SJSA1 (cell line): ENCODE measurements at regions not wholly inside any gene's neighbourhood (a gene's known extent, or its start where the extent isn't known, plus 50 kb on each side); places are given as distances from the start of the nearest gene placed in this dataset.
"Not testable (repeated sequence)": the region's sequence is repeated elsewhere in the genome, so short reads cannot be mapped to it uniquely, and the experiment has no call there.

ENCODE experiments used
- DNase-seq, 2 experiments: peaks; one replicate each; pipeline ENCODE4 v3.0.0-alpha.2; 2015 to 2020; ENCODE audit warnings: low spot score in 2 of 2, low read depth in 1 of 2
- H3K27ac ChIP-seq: fragments of 250-450 bp; sonication (Bioruptor Pico); 2 replicates; pipeline ENCODE4 v1.5.1; 2020; ENCODE audit warnings: mild to moderate bottlenecking, moderate library complexity
- H3K27me3 ChIP-seq: fragments of 250-450 bp; sonication (Bioruptor Pico); replicated peaks from 2 replicates; pipeline ENCODE4 v1.5.1; 2020; ENCODE audit warnings: mild to moderate bottlenecking, moderate library complexity
- H3K36me3 ChIP-seq: fragments of 250-450 bp; sonication (Bioruptor Pico); 2 replicates; pipeline ENCODE4 v1.5.1; 2020; ENCODE audit warnings: mild to moderate bottlenecking
- H3K4me1 ChIP-seq: fragments of 250-450 bp; sonication (Bioruptor Pico); replicated peaks from 2 replicates; pipeline ENCODE4 v1.6.1; 2021; ENCODE audit warnings: mild to moderate bottlenecking
- H3K4me3 ChIP-seq: fragments of 250-450 bp; sonication (Bioruptor Pico); 2 replicates; pipeline ENCODE4 v1.5.1; 2020; ENCODE audit warnings: mild to moderate bottlenecking
- H3K9me3 ChIP-seq: fragments of 250-450 bp; sonication (Bioruptor Pico); replicated peaks from 2 replicates; pipeline ENCODE4 v1.5.1; 2020; ENCODE audit warnings: mild to moderate bottlenecking

- Histone ChIP-seq H3K4me3 (no peak overlapping the region), H3K27ac (no peak overlapping the region), H3K9me3 (no peaks in the 10 kb centered on the region; the same call in 1 of the 2 replicates), H3K4me1 (no peaks in the 10 kb centered on the region), H3K27me3 (no peaks in the 10 kb centered on the region), H3K36me3 (no peaks in the 10 kb centered on the region)
- no peak for DNase-seq
Observed at GRCh38 chr12:83515306-83516026, 828.8 kb downstream of the TMTC2 start.

GRCh38 chr12:83514372-83514771 lies 827.7 kb downstream of the TMTC2 start:
- no peaks in the 10 kb centered on the region for H3K4me1 ChIP-seq
- no peak overlapping the region for H3K4me3 ChIP-seq
- no peaks in the 10 kb centered on the region for H3K9me3 ChIP-seq
- no peaks in the 10 kb centered on the region for H3K36me3 ChIP-seq
- H3K27me3 ChIP-seq: no peaks in the 10 kb centered on the region
- no peak overlapping the region for H3K27ac ChIP-seq
- no peak for DNase-seq

- no peaks in the 10 kb centered on the region for H3K4me1 ChIP-seq
- H3K27ac ChIP-seq: no peak overlapping the region
- H3K36me3 ChIP-seq: no peaks in the 10 kb centered on the region
- H3K4me3 ChIP-seq: no peak overlapping the region
- DNase-seq: peak; percentile 62 to 86
- no peaks in the 10 kb centered on the region; the same call in 1 of the 2 replicates for H3K9me3 ChIP-seq
- H3K27me3 ChIP-seq: peaks cover 14% of the 10 kb centered on the region
Observed at GRCh38 chr12:83506841-83507240, 820.1 kb downstream of the TMTC2 start.

- H3K36me3 ChIP-seq: no peaks in the 10 kb centered on the region
- DNase-seq: peak; percentile 61 to 79
- H3K27ac ChIP-seq: no peak overlapping the region
- H3K9me3 ChIP-seq: no peaks in the 10 kb centered on the region; the same call in 1 of the 2 replicates
- no peaks in the 10 kb centered on the region for H3K4me1 ChIP-seq
- H3K27me3 ChIP-seq: peaks cover 21% of the 10 kb centered on the region
- H3K4me3 ChIP-seq: no peak overlapping the region
Observed at GRCh38 chr12:83505586-83505985, 818.9 kb downstream of the TMTC2 start.

- peaks cover 20% of the 10 kb centered on the region for H3K27me3 ChIP-seq
- DNase-seq: peak; percentile 50 to 86
- not testable (repeated sequence) for H3K4me1 ChIP-seq, H3K9me3 ChIP-seq, H3K4me3 ChIP-seq, H3K36me3 ChIP-seq, H3K27ac ChIP-seq
Observed at GRCh38 chr12:83499894-83500293, 813.2 kb downstream of the TMTC2 start.

GRCh38 chr12:83477696-83478095 lies 791.0 kb downstream of the TMTC2 start:
- H3K27ac ChIP-seq: no peak overlapping the region
- no peaks in the 10 kb centered on the region for H3K4me1 ChIP-seq
- DNase-seq: peak in 1 of 2 experiments; percentile 71
- no peaks in the 10 kb centered on the region for H3K36me3 ChIP-seq
- 0 out of 2 replicates have a peak, but pooled peaks cover 3% of the 10 kb centered on the region for H3K9me3 ChIP-seq
- H3K27me3 ChIP-seq: peaks cover 58% of the 10 kb centered on the region
- no peak overlapping the region for H3K4me3 ChIP-seq

GRCh38 chr12:83476695-83477690 lies 790.3 kb downstream of the TMTC2 start:
- no peak overlapping the region for H3K27ac ChIP-seq

GRCh38 chr12:83476006-83476405 lies 789.3 kb downstream of the TMTC2 start:
- Histone ChIP-seq H3K4me1 (no peaks in the 10 kb centered on the region), H3K4me3 (no peak overlapping the region), H3K9me3 (no peaks in the 10 kb centered on the region), H3K36me3 (no peaks in the 10 kb centered on the region), H3K27ac (no peak overlapping the region), H3K27me3 (peaks cover 69% of the 10 kb centered on the region)
- DNase-seq: no peak

More at GRCh38 chr12:83476695-83477690, 790.3 kb downstream of the TMTC2 start:
- peak in 1 of 2 experiments; percentile 54 for DNase-seq
- Histone ChIP-seq H3K36me3 (no peaks in the 10 kb centered on the region), H3K9me3 (0 out of 2 replicates have a peak, but pooled peaks cover 3% of the 10 kb centered on the region), H3K27me3 (peaks cover 63% of the 10 kb centered on the region), H3K4me3 (no peak overlapping the region), H3K4me1 (no peaks in the 10 kb centered on the region)

- no peaks in the 10 kb centered on the region for H3K36me3 ChIP-seq
- H3K27me3 ChIP-seq: peaks cover 75% of the 10 kb centered on the region
- DNase-seq: peak; percentile 54 to 72
- no peaks in the 10 kb centered on the region for H3K9me3 ChIP-seq
- no peaks in the 10 kb centered on the region for H3K4me1 ChIP-seq
- no peak overlapping the region for H3K4me3 ChIP-seq
- H3K27ac ChIP-seq: no peak overlapping the region
Observed at GRCh38 chr12:83474369-83474768, 787.7 kb downstream of the TMTC2 start.

- DNase-seq: peak in 1 of 2 experiments; percentile 58
- Histone ChIP-seq H3K4me1 (no peaks in the 10 kb centered on the region), H3K36me3 (no peaks in the 10 kb centered on the region), H3K27ac (no peak overlapping the region), H3K27me3 (peaks cover 77% of the 10 kb centered on the region), H3K4me3 (no peak overlapping the region), H3K9me3 (no peaks in the 10 kb centered on the region)
Observed at GRCh38 chr12:83473408-83474095, 786.8 kb downstream of the TMTC2 start.

GRCh38 chr12:83472772-83473171 lies 786.1 kb downstream of the TMTC2 start:
- Histone ChIP-seq H3K4me1 (no peaks in the 10 kb centered on the region), H3K36me3 (no peaks in the 10 kb centered on the region), H3K27ac (no peak overlapping the region), H3K9me3 (no peaks in the 10 kb centered on the region), H3K27me3 (peaks cover 80% of the 10 kb centered on the region), H3K4me3 (no peak overlapping the region)
- DNase-seq: peak in 1 of 2 experiments; percentile 61

- no peak overlapping the region for H3K27ac ChIP-seq
Observed at GRCh38 chr12:83472350-83472749, 785.6 kb downstream of the TMTC2 start.

GRCh38 chr12:83471341-83471740 lies 784.6 kb downstream of the TMTC2 start:
- Histone ChIP-seq H3K27me3 (peaks cover 83% of the 10 kb centered on the region), H3K4me3 (no peak overlapping the region), H3K27ac (no peak overlapping the region), H3K9me3 (no peaks in the 10 kb centered on the region), H3K4me1 (no peaks in the 10 kb centered on the region), H3K36me3 (no peaks in the 10 kb centered on the region)
- peak; percentile 62 to 80 for DNase-seq

More at GRCh38 chr12:83472350-83472749, 785.6 kb downstream of the TMTC2 start:
- Histone ChIP-seq H3K4me3 (no peak overlapping the region), H3K27me3 (peaks cover 79% of the 10 kb centered on the region), H3K36me3 (no peaks in the 10 kb centered on the region), H3K9me3 (no peaks in the 10 kb centered on the region), H3K4me1 (no peaks in the 10 kb centered on the region)
- DNase-seq: peak; percentile 64 to 70
